H1 (cell line): ENCODE measurements at regions not wholly inside any gene's neighbourhood (a gene's known extent, or its start where the extent isn't known, plus 50 kb on each side); places are given as distances from the start of the nearest gene placed in this dataset.

Experiments used
- POLR2A ChIP-seq, 2 experiments: IDR thresholded peaks; 1 replicate in 1 of 2; 2 replicates in 1 of 2; pipeline ENCODE4 v1.6.1; 2011; ENCODE audit warnings: low read depth in 2 of 2, low read length in 2 of 2, mild to moderate bottlenecking in 2 of 2; ENCODE audit errors: control extremely low read depth in 1 of 2
- RNF2 ChIP-seq: fragments of 200-900, 300-1000 bp; sonication (generic); IDR thresholded peaks from 2 replicates; pipeline ENCODE4 v1.7.1; 2016; ENCODE audit warnings: borderline replicate concordance, low read depth, mild to moderate bottlenecking, antibody characterized with exemption, low read length; ENCODE audit not compliant: poor library complexity, severe bottlenecking; ENCODE audit errors: missing control alignments
- SAP30 ChIP-seq: fragments of 300-600 bp; sonication (generic); IDR thresholded peaks from 2 replicates; pipeline ENCODE4 v1.7.1; 2012; ENCODE audit warnings: low read length, moderate library complexity, mild to moderate bottlenecking, inconsistent platforms; ENCODE audit not compliant: insufficient read depth, insufficient replicate concordance
- USF2 ChIP-seq: IDR thresholded peaks from 2 replicates; pipeline ENCODE4 v1.6.1; 2011; ENCODE audit warnings: low read length, improper control_type of control experiment

- no peak for TF ChIP-seq SAP30
- TF ChIP-seq USF2, result no peak
- no peak for TF ChIP-seq POLR2A (IDR thresholded peaks at IDR 0.05; ENCODE audit: control extremely low read depth in 1 of 2, low read depth in 2 of 2, low read length in 2 of 2)
- TF ChIP-seq RNF2, result no peak
Observed at GRCh38 chr2:8542381-8543059, 139.3 kb upstream of the ID2 start (continued).
